GM12878 (cell line): ENCODE measurements at regions not wholly inside any gene's neighbourhood (a gene's known extent, or its start where the extent isn't known, plus 50 kb on each side); places are given as distances from the start of the nearest gene placed in this dataset.

Experiments
- ATAC-seq: fragments of 200-7000 bp; cut with Tn5 transposase; 3 replicates; pipeline ENCODE4 v1.9.1; 2020; ENCODE audit warnings: mild to moderate bottlenecking, moderate library complexity
- BruUV-seq: library from RNA; stranded (reverse); fragments of 400-500 nt; replicated peaks from 2 replicates; lab custom pipeline; 2021; lab: Mats Ljungman, UMichigan
- CTCF ChIA-PET: fragments of 300-600 bp; sonication (Branson Sonifier 250); formaldehyde crosslinking; extraction: SDS; loops from one replicate; lab custom pipeline; 2021; ENCODE audit warnings: inconsistent platforms; lab: Yijun Ruan, JAX
- POLR2A ChIA-PET: fragments of 350-600 bp; formaldehyde crosslinking; extraction: SDS; loops from one replicate; lab custom pipeline; 2021; ENCODE audit warnings: inconsistent platforms; lab: Charles Lee
- RAD21 ChIA-PET: fragments of 300-600 bp; sonication (Branson Sonifier 250); formaldehyde crosslinking; loops from one replicate; lab custom pipeline; 2023; ENCODE audit warnings: antibody characterized with exemption; ENCODE audit not compliant: unreplicated experiment; lab: Charles Lee
- SMC1A ChIA-PET: fragments of 300-600 bp; sonication (Branson Sonifier 250); formaldehyde crosslinking; loops from one replicate; lab custom pipeline; 2023; ENCODE audit not compliant: unreplicated experiment, uncharacterized antibody; lab: Charles Lee
- DNase-seq: peaks from one replicate; pipeline ENCODE4 v3.0.0-alpha.2; 2011; ENCODE audit warnings: low read depth, low spot score
- FAIRE-seq: peaks from 3 replicates; lab custom pipeline; 2011; peaks lifted over from hg19 to GRCh38; lab: Jason Lieb, UNC
- H2AFZ ChIP-seq: 2 replicates; pipeline ENCODE4 v1.6.0; 2011; ENCODE audit warnings: low read depth, low read length, control low read depth; ENCODE audit not compliant: control insufficient read depth
- H3K27ac ChIP-seq: 2 replicates; pipeline ENCODE4 v1.5.1; 2011; ENCODE audit warnings: control low read depth; ENCODE audit not compliant: control insufficient read depth, insufficient read depth
- H3K27me3 ChIP-seq, 2 experiments: replicated peaks in 1 of 2; 2 replicates each; pipeline versions ENCODE4 v1.6.0 to v1.6.1; 2011; ENCODE audit warnings: low read length in 1 of 2; ENCODE audit not compliant: control insufficient read depth in 2 of 2, insufficient read depth in 2 of 2
- H3K36me3 ChIP-seq, 2 experiments: 2 replicates each; pipeline ENCODE4 v1.5.1; 2011; ENCODE audit warnings: low read length in 1 of 2; ENCODE audit not compliant: control insufficient read depth in 2 of 2, insufficient read depth in 2 of 2
- H3K4me1 ChIP-seq: 2 replicates; pipeline ENCODE4 v1.6.1; 2011; ENCODE audit warnings: mild to moderate bottlenecking, low read length, moderate library complexity, mixed read lengths; ENCODE audit not compliant: control insufficient read depth, insufficient read depth
- H3K4me2 ChIP-seq: 2 replicates; pipeline ENCODE4 v1.6.0; 2011; ENCODE audit warnings: control low read depth; ENCODE audit not compliant: control insufficient read depth, insufficient read depth
- H3K4me3 ChIP-seq: fragments of 200-600 bp; sonication (generic); 2 replicates; pipeline ENCODE4 v1.5.1; 2016
- H3K79me2 ChIP-seq: 2 replicates; pipeline ENCODE4 v1.6.0; 2011; ENCODE audit warnings: low read length; ENCODE audit not compliant: control insufficient read depth, insufficient read depth
- H3K9ac ChIP-seq: 2 replicates; pipeline ENCODE4 v1.8.0; 2011; ENCODE audit warnings: low read length, control low read depth, mixed read lengths; ENCODE audit not compliant: control insufficient read depth, insufficient read depth
- H3K9me3 ChIP-seq: replicated peaks from 3 replicates; pipeline ENCODE4 v1.5.1; 2011; ENCODE audit warnings: mild to moderate bottlenecking, low read length; ENCODE audit not compliant: control insufficient read depth, insufficient read depth
- H4K20me1 ChIP-seq: 2 replicates; pipeline ENCODE4 v1.6.0; 2011; ENCODE audit not compliant: control insufficient read depth, insufficient read depth
- EZH2 ChIP-seq: IDR thresholded peaks from 2 replicates; pipeline ENCODE4 v1.6.1; 2012; ENCODE audit warnings: low read depth, mild to moderate bottlenecking, control low read depth, inconsistent platforms, low read length, borderline replicate concordance; ENCODE audit not compliant: control insufficient read depth
- GATAD2B ChIP-seq: fragments of 450-650 bp; conservative IDR thresholded peaks from 2 replicates; pipeline ENCODE4 v1.6.1; 2017; ENCODE audit warnings: low read depth, mild to moderate bottlenecking, moderate library complexity
- HCFC1 ChIP-seq: fragments of 150-350 bp; IDR thresholded peaks from 2 replicates; pipeline ENCODE4 v1.6.1; 2014; ENCODE audit warnings: low read length
- HDAC2 ChIP-seq: fragments of 200-600 bp; sonication (generic); IDR thresholded peaks from 2 replicates; pipeline ENCODE4 v1.6.1; 2017
- IRF4 ChIP-seq: IDR thresholded peaks from 2 replicates; pipeline ENCODE4 v1.6.1; 2011; ENCODE audit warnings: low read depth, low read length
- MTA3 ChIP-seq: IDR thresholded peaks from 2 replicates; pipeline ENCODE4 v1.6.1; 2012; ENCODE audit warnings: low read length, inconsistent platforms, borderline replicate concordance
- RELA ChIP-seq: fragments of 450-650 bp; IDR thresholded peaks from 2 replicates; pipeline ENCODE4 v1.8.0; 2014; ENCODE audit warnings: borderline replicate concordance; ENCODE audit not compliant: partially characterized antibody
- SPI1 ChIP-seq: IDR thresholded peaks from 2 replicates; pipeline ENCODE4 v1.6.1; 2011; ENCODE audit warnings: low read depth, mild to moderate bottlenecking, low read length, moderate library complexity, borderline replicate concordance; ENCODE audit not compliant: insufficient read depth
- SUPT20H ChIP-seq: IDR thresholded peaks from 2 replicates; pipeline ENCODE4 v1.6.1; 2011; ENCODE audit warnings: low read depth, mild to moderate bottlenecking, low read length, moderate library complexity, borderline replicate concordance; ENCODE audit not compliant: control insufficient read depth
- TCF12 ChIP-seq: IDR thresholded peaks from 2 replicates; pipeline ENCODE4 v1.6.1; 2011; ENCODE audit warnings: low read depth, mild to moderate bottlenecking, low read length
- WGBS: methylation state at CpG from one replicate; pipeline ENCODE4 v1.1.6; 2016; ENCODE audit warnings: low lambda C conversion rate; ENCODE audit not compliant: insufficient replicate concordance, insufficient coverage; ENCODE audit errors: missing lambda C conversion rate; 5-methylcytosine and 5-hydroxymethylcytosine counted together
- in situ Hi-C: fragments of 300-500 bp; cut with MboI; formaldehyde crosslinking; loops from 9 replicates; pipeline ENCODE4 v1.14.3; 2018; ENCODE audit warnings: mixed read lengths
- intact Hi-C: fragments of 100-400 bp; cut with micrococcal nuclease; formaldehyde crosslinking; loops from one replicate; pipeline ENCODE4 v1.14.2; 2022; ENCODE audit not compliant: unreplicated experiment
- TF ChIP-seq, protein P1 (sequence below): IDR thresholded peaks from 2 replicates; pipeline ENCODE4 v1.6.1; 2012; ENCODE audit warnings: improper control_type of control experiment, low read depth, low read length; ENCODE audit not compliant: insufficient replicate concordance
- TF ChIP-seq, protein P2 (sequence below): fragments of 450-650 bp; IDR thresholded peaks from 2 replicates; pipeline ENCODE4 v1.6.1; 2017; ENCODE audit warnings: mild to moderate bottlenecking
- TF ChIP-seq, protein P3 (sequence below): IDR thresholded peaks from 2 replicates; pipeline ENCODE4 v1.6.1; 2011; ENCODE audit warnings: low read depth, low read length, improper control_type of control experiment, borderline replicate concordance

DNA sequence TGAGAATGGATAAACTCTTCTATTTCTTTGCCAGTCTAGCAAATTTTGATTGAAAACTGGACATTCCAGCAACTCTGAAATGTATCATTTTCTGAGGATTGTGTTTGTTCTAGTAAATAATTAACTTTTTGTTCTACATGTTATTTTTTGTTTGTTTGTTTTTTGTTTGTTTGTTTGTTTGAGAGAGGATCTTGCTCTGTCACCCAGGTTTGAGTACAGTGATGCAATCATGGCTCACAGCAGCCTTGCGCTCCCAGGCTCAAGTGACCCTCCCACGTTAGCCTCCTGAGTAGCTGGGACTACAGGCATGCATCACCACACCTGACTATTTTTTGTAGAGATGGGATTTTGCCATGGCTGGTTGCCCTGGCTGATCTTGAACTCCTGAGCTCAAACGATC is 65.2 kb upstream of the BARD1 start (continued):
- TF ChIP-seq, protein P1, sequence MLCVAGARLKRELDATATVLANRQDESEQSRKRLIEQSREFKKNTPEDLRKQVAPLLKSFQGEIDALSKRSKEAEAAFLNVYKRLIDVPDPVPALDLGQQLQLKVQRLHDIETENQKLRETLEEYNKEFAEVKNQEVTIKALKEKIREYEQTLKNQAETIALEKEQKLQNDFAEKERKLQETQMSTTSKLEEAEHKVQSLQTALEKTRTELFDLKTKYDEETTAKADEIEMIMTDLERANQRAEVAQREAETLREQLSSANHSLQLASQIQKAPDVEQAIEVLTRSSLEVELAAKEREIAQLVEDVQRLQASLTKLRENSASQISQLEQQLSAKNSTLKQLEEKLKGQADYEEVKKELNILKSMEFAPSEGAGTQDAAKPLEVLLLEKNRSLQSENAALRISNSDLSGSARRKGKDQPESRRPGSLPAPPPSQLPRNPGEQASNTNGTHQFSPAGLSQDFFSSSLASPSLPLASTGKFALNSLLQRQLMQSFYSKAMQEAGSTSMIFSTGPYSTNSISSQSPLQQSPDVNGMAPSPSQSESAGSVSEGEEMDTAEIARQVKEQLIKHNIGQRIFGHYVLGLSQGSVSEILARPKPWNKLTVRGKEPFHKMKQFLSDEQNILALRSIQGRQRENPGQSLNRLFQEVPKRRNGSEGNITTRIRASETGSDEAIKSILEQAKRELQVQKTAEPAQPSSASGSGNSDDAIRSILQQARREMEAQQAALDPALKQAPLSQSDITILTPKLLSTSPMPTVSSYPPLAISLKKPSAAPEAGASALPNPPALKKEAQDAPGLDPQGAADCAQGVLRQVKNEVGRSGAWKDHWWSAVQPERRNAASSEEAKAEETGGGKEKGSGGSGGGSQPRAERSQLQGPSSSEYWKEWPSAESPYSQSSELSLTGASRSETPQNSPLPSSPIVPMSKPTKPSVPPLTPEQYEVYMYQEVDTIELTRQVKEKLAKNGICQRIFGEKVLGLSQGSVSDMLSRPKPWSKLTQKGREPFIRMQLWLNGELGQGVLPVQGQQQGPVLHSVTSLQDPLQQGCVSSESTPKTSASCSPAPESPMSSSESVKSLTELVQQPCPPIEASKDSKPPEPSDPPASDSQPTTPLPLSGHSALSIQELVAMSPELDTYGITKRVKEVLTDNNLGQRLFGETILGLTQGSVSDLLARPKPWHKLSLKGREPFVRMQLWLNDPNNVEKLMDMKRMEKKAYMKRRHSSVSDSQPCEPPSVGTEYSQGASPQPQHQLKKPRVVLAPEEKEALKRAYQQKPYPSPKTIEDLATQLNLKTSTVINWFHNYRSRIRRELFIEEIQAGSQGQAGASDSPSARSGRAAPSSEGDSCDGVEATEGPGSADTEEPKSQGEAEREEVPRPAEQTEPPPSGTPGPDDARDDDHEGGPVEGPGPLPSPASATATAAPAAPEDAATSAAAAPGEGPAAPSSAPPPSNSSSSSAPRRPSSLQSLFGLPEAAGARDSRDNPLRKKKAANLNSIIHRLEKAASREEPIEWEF = no peak
- TF ChIP-seq HCFC1 (no peak), HDAC2 (no peak), RELA (no peak), SPI1 (no peak), TCF12 (no peak), SUPT20H (no peak), IRF4 (no peak)
- TF ChIP-seq, all 136 proteins: peak for 0

GRCh38 chr2:214865400-214865799 is 55.9 kb upstream of the BARD1 start:
- Histone ChIP-seq H3K4me3 (no peak overlapping the region), H3K9me3 (no peaks in the 10 kb centered on the region), H3K4me1 (no peaks in the 10 kb centered on the region), H2AFZ (no peak overlapping the region), H3K27ac (no peak overlapping the region), H3K79me2 (no peaks in the 10 kb centered on the region), H3K4me2 (no peak overlapping the region), H3K27me3 (no peaks in the 10 kb centered on the region), H4K20me1 (no peaks in the 10 kb centered on the region), H3K36me3 (no peaks in the 10 kb centered on the region), H3K9ac (no peak overlapping the region)
- FAIRE-seq (no peak), ATAC-seq (no peak), DNase-seq (no peak)
- intact Hi-C loops = no loop called here
- in situ Hi-C loops = no loop called here
- ChIA-PET POLR2A (no interaction called here), RAD21 (interaction anchor here (0.7 kb wide), 1 partner anchor 18 kb away, joined by 3 read pairs; no protein-coding TSS in a partner anchor), SMC1A (no interaction called here), CTCF (no interaction called here)
- 0% methylated on average over 1 of the region's 1 CpG for WGBS
- BruUV-seq = no TSS peak
- TF ChIP-seq GATAD2B (no peak), EZH2 (no peak), MTA3 (no peak)
- TF ChIP-seq, protein P2, sequence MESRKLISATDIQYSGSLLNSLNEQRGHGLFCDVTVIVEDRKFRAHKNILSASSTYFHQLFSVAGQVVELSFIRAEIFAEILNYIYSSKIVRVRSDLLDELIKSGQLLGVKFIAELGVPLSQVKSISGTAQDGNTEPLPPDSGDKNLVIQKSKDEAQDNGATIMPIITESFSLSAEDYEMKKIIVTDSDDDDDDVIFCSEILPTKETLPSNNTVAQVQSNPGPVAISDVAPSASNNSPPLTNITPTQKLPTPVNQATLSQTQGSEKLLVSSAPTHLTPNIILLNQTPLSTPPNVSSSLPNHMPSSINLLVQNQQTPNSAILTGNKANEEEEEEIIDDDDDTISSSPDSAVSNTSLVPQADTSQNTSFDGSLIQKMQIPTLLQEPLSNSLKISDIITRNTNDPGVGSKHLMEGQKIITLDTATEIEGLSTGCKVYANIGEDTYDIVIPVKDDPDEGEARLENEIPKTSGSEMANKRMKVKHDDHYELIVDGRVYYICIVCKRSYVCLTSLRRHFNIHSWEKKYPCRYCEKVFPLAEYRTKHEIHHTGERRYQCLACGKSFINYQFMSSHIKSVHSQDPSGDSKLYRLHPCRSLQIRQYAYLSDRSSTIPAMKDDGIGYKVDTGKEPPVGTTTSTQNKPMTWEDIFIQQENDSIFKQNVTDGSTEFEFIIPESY = no peak
- TF ChIP-seq, protein P3, sequence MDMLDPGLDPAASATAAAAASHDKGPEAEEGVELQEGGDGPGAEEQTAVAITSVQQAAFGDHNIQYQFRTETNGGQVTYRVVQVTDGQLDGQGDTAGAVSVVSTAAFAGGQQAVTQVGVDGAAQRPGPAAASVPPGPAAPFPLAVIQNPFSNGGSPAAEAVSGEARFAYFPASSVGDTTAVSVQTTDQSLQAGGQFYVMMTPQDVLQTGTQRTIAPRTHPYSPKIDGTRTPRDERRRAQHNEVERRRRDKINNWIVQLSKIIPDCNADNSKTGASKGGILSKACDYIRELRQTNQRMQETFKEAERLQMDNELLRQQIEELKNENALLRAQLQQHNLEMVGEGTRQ = no peak
